IMR-90 (cell line): ENCODE measurements at regions not wholly inside any gene's neighbourhood (a gene's known extent, or its start where the extent isn't known, plus 50 kb on each side); places are given as distances from the start of the nearest gene placed in this dataset.

ENCODE experiments used
- ATAC-seq: fragments of 200-7000 bp; cut with Tn5 transposase; 2 replicates; pipeline ENCODE4 v1.9.1; 2020; ENCODE audit warnings: low read depth, mild to moderate bottlenecking, moderate library complexity
- BruUV-seq: library from RNA; stranded (reverse); fragments of 400-500 nt; replicated peaks from 2 replicates; lab custom pipeline; 2021; lab: Mats Ljungman, UMichigan
- CTCF ChIA-PET: fragments of 300-600 bp; formaldehyde crosslinking; extraction: SDS; loops from one replicate; lab custom pipeline; 2021; ENCODE audit warnings: antibody characterized with exemption; lab: Yijun Ruan, JAX
- POLR2A ChIA-PET: fragments of 300-600 bp; sonication (Branson Sonifier 250); formaldehyde crosslinking; loops from one replicate; lab custom pipeline; 2022; ENCODE audit warnings: antibody characterized with exemption; ENCODE audit not compliant: unreplicated experiment; lab: Charles Lee
- DNase-seq: peaks from one replicate; pipeline ENCODE4 v3.0.0; 2013
- H2AFZ ChIP-seq: replicated peaks from 2 replicates; pipeline ENCODE3; 2013; ENCODE audit warnings: low read length, mild to moderate bottlenecking; ENCODE audit not compliant: poor library complexity
- H2AK5ac ChIP-seq: 2 replicates; pipeline ENCODE4 v1.6.1; 2013; ENCODE audit warnings: low read depth, low read length, inconsistent platforms
- H2AK9ac ChIP-seq: replicated peaks from 2 replicates; pipeline ENCODE3; 2013; ENCODE audit warnings: mild to moderate bottlenecking, low read depth, low read length, moderate library complexity; ENCODE audit not compliant: poor library complexity
- H2BK120ac ChIP-seq: 2 replicates; pipeline ENCODE4 v1.6.1; 2013; ENCODE audit warnings: low read depth, low read length, inconsistent platforms
- H2BK15ac ChIP-seq: 3 replicates; pipeline ENCODE4 v1.6.1; 2013; ENCODE audit warnings: low read depth, low read length, inconsistent platforms
- H2BK20ac ChIP-seq: 2 replicates; pipeline ENCODE4 v1.6.1; 2013; ENCODE audit warnings: low read depth, mild to moderate bottlenecking, inconsistent platforms, low read length, moderate library complexity
- H2BK5ac ChIP-seq: 2 replicates; pipeline ENCODE4 v1.6.1; 2013; ENCODE audit warnings: mild to moderate bottlenecking, low read depth, low read length, inconsistent platforms; ENCODE audit not compliant: poor library complexity, severe bottlenecking
- H3K14ac ChIP-seq: replicated peaks from 2 replicates; pipeline ENCODE4 v1.6.1; 2013; ENCODE audit warnings: low read depth, low read length, inconsistent platforms
- H3K18ac ChIP-seq: 2 replicates; pipeline ENCODE4 v1.6.1; 2013; ENCODE audit warnings: low read depth, low read length, control low read depth
- H3K23ac ChIP-seq: 2 replicates; pipeline ENCODE4 v1.6.1; 2013; ENCODE audit warnings: low read depth, low read length, inconsistent platforms
- H3K27ac ChIP-seq: 2 replicates; pipeline ENCODE4 v1.5.1; 2013; ENCODE audit warnings: mild to moderate bottlenecking, control low read depth, low read length; ENCODE audit not compliant: insufficient read depth
- H3K27me3 ChIP-seq: 2 replicates; pipeline ENCODE4 v1.6.1; 2013; ENCODE audit warnings: low read length; ENCODE audit not compliant: control insufficient read depth, insufficient read depth
- H3K36me3 ChIP-seq: 2 replicates; pipeline ENCODE4 v1.6.1; 2013; ENCODE audit warnings: low read length, mixed read lengths; ENCODE audit not compliant: control insufficient read depth, insufficient read depth
- H3K4ac ChIP-seq: 2 replicates; pipeline ENCODE4 v1.6.1; 2013; ENCODE audit warnings: low read depth, low read length, inconsistent platforms
- H3K4me1 ChIP-seq: 2 replicates; pipeline ENCODE4 v1.6.1; 2013; ENCODE audit warnings: low read length, mixed read lengths; ENCODE audit not compliant: control insufficient read depth, insufficient read depth
- H3K4me2 ChIP-seq: 2 replicates; pipeline ENCODE4 v1.6.1; 2013; ENCODE audit warnings: low read depth, mild to moderate bottlenecking, control low read depth, low read length, moderate library complexity
- H3K4me3 ChIP-seq: 2 replicates; pipeline ENCODE4 v1.5.1; 2013; ENCODE audit warnings: low read depth, mild to moderate bottlenecking, control low read depth, low read length, moderate library complexity; ENCODE audit not compliant: insufficient read depth
- H3K56ac ChIP-seq: 2 replicates; pipeline ENCODE4 v1.6.1; 2013; ENCODE audit warnings: low read length, inconsistent platforms; ENCODE audit not compliant: insufficient read depth; ENCODE audit errors: extremely low read depth
- H3K79me1 ChIP-seq, 2 experiments: 2 replicates each; pipeline ENCODE4 v1.6.1; 2013; ENCODE audit warnings: low read length in 2 of 2, inconsistent platforms in 1 of 2, low read depth in 1 of 2
- H3K9ac ChIP-seq: 2 replicates; pipeline ENCODE4 v1.6.1; 2013; ENCODE audit warnings: low read depth, low read length, control low read depth
- H3K9me1 ChIP-seq: 2 replicates; pipeline ENCODE4 v1.6.1; 2013; ENCODE audit warnings: low read length, inconsistent platforms; ENCODE audit not compliant: insufficient read depth
- H3K9me3 ChIP-seq: 2 replicates; pipeline ENCODE4 v1.6.1; 2013; ENCODE audit warnings: low read length; ENCODE audit not compliant: control insufficient read depth, insufficient read depth
- H4K20me1 ChIP-seq: 2 replicates; pipeline ENCODE4 v1.6.1; 2013; ENCODE audit warnings: low read length, inconsistent platforms; ENCODE audit not compliant: insufficient read depth
- H4K5ac ChIP-seq: 2 replicates; pipeline ENCODE4 v1.6.1; 2013; ENCODE audit warnings: mild to moderate bottlenecking, low read depth, low read length, control low read depth
- H4K8ac ChIP-seq, 2 experiments: 2 replicates each; pipeline ENCODE4 v1.6.1; 2013; ENCODE audit warnings: low read depth in 2 of 2, low read length in 2 of 2, control low read depth in 1 of 2, inconsistent platforms in 1 of 2
- H4K91ac ChIP-seq: 2 replicates; pipeline ENCODE4 v1.6.1; 2013; ENCODE audit warnings: low read depth, low read length, inconsistent platforms; ENCODE audit not compliant: insufficient read depth
- BHLHE40 ChIP-seq: fragments of 150-350 bp; IDR thresholded peaks from 2 replicates; pipeline ENCODE4 v1.6.1; 2016; ENCODE audit warnings: mild to moderate bottlenecking, low read depth, low read length
- CHD1 ChIP-seq: IDR thresholded peaks from 2 replicates; pipeline ENCODE4 v1.6.1; 2012; ENCODE audit warnings: low read depth, low read length, improper control_type of control experiment
- CTCF ChIP-seq: conservative IDR thresholded peaks from 2 replicates; pipeline ENCODE4 v1.5.1; 2012; ENCODE audit warnings: mild to moderate bottlenecking, low read depth, low read length, improper control_type of control experiment
- ELK1 ChIP-seq: fragments of 150-350 bp; IDR thresholded peaks from 2 replicates; pipeline ENCODE4 v1.6.1; 2016; ENCODE audit warnings: low read depth, mild to moderate bottlenecking, low read length, moderate library complexity, borderline replicate concordance
- FOS ChIP-seq: fragments of 150-350 bp; IDR thresholded peaks from 2 replicates; pipeline ENCODE4 v1.6.1; 2016; ENCODE audit warnings: low read depth, low read length
- NFE2L2 ChIP-seq: fragments of 150-350 bp; IDR thresholded peaks from 2 replicates; pipeline ENCODE4 v1.6.1; 2016; ENCODE audit warnings: low read depth, mild to moderate bottlenecking, low read length
- POLR2A ChIP-seq: IDR thresholded peaks from 2 replicates; pipeline ENCODE4 v1.6.1; 2012; ENCODE audit warnings: mild to moderate bottlenecking, low read depth, low read length
- RAD21 ChIP-seq: IDR thresholded peaks from 2 replicates; pipeline ENCODE4 v1.6.1; 2012; ENCODE audit warnings: low read length, improper control_type of control experiment
- RCOR1 ChIP-seq: IDR thresholded peaks from 2 replicates; pipeline ENCODE4 v1.6.1; 2012; ENCODE audit warnings: mild to moderate bottlenecking, low read length, improper control_type of control experiment; ENCODE audit not compliant: insufficient replicate concordance
- RFX5 ChIP-seq: IDR thresholded peaks from 2 replicates; pipeline ENCODE4 v1.8.0; 2012; ENCODE audit warnings: low read depth, mild to moderate bottlenecking, low read length, moderate library complexity
- SMC3 ChIP-seq: fragments of 150-350 bp; IDR thresholded peaks from 2 replicates; pipeline ENCODE4 v1.6.1; 2016; ENCODE audit warnings: low read depth, mild to moderate bottlenecking, antibody characterized with exemption, low read length, moderate library complexity
- USF2 ChIP-seq: fragments of 150-350 bp; IDR thresholded peaks from 2 replicates; pipeline ENCODE4 v1.6.1; 2017; ENCODE audit warnings: mild to moderate bottlenecking, antibody characterized with exemption, low read length, low read depth
- WGBS, 2 experiments: methylation state at CpG; one replicate each; pipeline versions ENCODE4 v1.1.5 to v1.1.7; 2013; ENCODE audit warnings: missing lambda C conversion rate in 2 of 2; ENCODE audit not compliant: insufficient read length in 1 of 2; ENCODE audit errors: extremely low coverage in 2 of 2; 5-methylcytosine and 5-hydroxymethylcytosine counted together
- dilution Hi-C: fragments of 300-500 bp; cut with HindIII; formaldehyde crosslinking; loops from one replicate; pipeline ENCODE4 v1.14.3; 2018; ENCODE audit warnings: low sequenced_read_pairs; ENCODE audit not compliant: unreplicated experiment
- in situ Hi-C: fragments of 300-500 bp; cut with MboI; formaldehyde crosslinking; loops from 3 replicates; pipeline ENCODE4 v1.14.3; 2019; ENCODE audit warnings: low sequenced_read_pairs, inconsistent platforms, mixed read lengths
- intact Hi-C: fragments of 100-400 bp; cut with micrococcal nuclease; formaldehyde crosslinking; loops from 2 replicates; pipeline ENCODE4 v1.10.0; 2022

- Histone ChIP-seq H3K9me3 (no peaks in the 10 kb centered on the region), H3K27me3 (no peaks in the 10 kb centered on the region), H3K14ac (no peak overlapping the region), H3K23ac (no peak overlapping the region), H3K4me1 (no peaks in the 10 kb centered on the region), H2AK9ac (no peak overlapping the region), H3K79me1 (no peaks in the 10 kb centered on the region), H2BK15ac (no peak overlapping the region), H2AK5ac (no peak overlapping the region), H2AFZ (no peak overlapping the region), H3K36me3 (no peaks in the 10 kb centered on the region), H3K9ac (no peak overlapping the region), H4K8ac (no peak overlapping the region), H3K27ac (no peak overlapping the region), H3K4me2 (no peak overlapping the region), H4K5ac (no peak overlapping the region), H2BK5ac (no peak overlapping the region), H2BK20ac (no peak overlapping the region), H2BK120ac (no peak overlapping the region), H4K91ac (no peak overlapping the region), H3K9me1 (no peaks in the 10 kb centered on the region), H3K4ac (no peak overlapping the region), H4K20me1 (no peaks in the 10 kb centered on the region), H3K4me3 (no peak overlapping the region), H3K56ac (no peak overlapping the region), H3K18ac (no peak overlapping the region)
- ATAC-seq: no peak
- intact Hi-C loops: no loop called here
- in situ Hi-C loops: no loop called here
- ChIA-PET CTCF (no interaction called here), POLR2A (no interaction called here)
- BruUV-seq: no TSS peak
- WGBS, 2 experiments: no CpG with 5 or more reads among the region's 1 CpG
- no peak for DNase-seq
- TF ChIP-seq NFE2L2 (no peak), ELK1 (no peak), CHD1 (no peak), RFX5 (no peak), BHLHE40 (no peak), CTCF (no peak), SMC3 (no peak), FOS (no peak), RAD21 (no peak), POLR2A (no peak), USF2 (no peak), RCOR1 (no peak)
- dilution Hi-C loops: no loop called here
Observed at GRCh38 chr11:26901162-26901561, 92.8 kb upstream of the FIBIN start.
